AG09319 (cell line): ENCODE measurements at regions not wholly inside any gene's neighbourhood (a gene's known extent, or its start where the extent isn't known, plus 50 kb on each side); places are given as distances from the start of the nearest gene placed in this dataset.
"Not testable (repeated sequence)": the region's sequence is repeated elsewhere in the genome, so short reads cannot be mapped to it uniquely, and the experiment has no call there.

Experiments used
- DNase-seq: peaks from one replicate; pipeline ENCODE4 v3.0.0-alpha.2; 2010; ENCODE audit warnings: low read depth; ENCODE audit errors: extremely low read depth
- TF ChIP-seq, protein P1 (sequence below): IDR thresholded peaks from 2 replicates; pipeline ENCODE4 v1.5.1; 2011; ENCODE audit warnings: low read depth, mild to moderate bottlenecking, inconsistent platforms, low read length, moderate library complexity

DNA sequence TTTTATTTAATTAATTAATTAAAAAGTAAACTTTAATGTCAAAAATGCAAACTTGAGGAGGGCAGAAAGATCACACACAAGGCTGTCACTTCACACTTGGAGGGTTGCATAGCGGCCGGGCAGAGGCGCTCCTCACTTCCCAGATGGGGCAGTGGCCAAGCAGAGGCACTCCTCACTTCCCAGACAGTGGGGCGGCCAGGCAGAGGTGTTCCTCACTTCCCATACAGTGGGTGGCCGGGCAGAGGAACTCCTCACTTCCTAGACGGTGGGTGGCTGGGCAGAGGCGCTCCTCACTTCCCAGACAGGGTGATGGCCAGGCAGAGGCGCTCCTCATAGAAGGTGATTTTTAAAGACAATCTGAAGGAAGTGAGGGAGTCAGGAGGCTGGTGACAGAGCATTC lies 277.5 kb downstream of the PDCD6IP start:
- TF ChIP-seq, protein P1, sequence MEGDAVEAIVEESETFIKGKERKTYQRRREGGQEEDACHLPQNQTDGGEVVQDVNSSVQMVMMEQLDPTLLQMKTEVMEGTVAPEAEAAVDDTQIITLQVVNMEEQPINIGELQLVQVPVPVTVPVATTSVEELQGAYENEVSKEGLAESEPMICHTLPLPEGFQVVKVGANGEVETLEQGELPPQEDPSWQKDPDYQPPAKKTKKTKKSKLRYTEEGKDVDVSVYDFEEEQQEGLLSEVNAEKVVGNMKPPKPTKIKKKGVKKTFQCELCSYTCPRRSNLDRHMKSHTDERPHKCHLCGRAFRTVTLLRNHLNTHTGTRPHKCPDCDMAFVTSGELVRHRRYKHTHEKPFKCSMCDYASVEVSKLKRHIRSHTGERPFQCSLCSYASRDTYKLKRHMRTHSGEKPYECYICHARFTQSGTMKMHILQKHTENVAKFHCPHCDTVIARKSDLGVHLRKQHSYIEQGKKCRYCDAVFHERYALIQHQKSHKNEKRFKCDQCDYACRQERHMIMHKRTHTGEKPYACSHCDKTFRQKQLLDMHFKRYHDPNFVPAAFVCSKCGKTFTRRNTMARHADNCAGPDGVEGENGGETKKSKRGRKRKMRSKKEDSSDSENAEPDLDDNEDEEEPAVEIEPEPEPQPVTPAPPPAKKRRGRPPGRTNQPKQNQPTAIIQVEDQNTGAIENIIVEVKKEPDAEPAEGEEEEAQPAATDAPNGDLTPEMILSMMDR, result no peak

GRCh38 chr3:34077417-34078195 lies 279.2 kb downstream of the PDCD6IP start:
- no peak for DNase-seq
- TF ChIP-seq, protein P1, result no peak

More for the DNA sequence above, 277.5 kb downstream of the PDCD6IP start:
- no peak for DNase-seq

DNA sequence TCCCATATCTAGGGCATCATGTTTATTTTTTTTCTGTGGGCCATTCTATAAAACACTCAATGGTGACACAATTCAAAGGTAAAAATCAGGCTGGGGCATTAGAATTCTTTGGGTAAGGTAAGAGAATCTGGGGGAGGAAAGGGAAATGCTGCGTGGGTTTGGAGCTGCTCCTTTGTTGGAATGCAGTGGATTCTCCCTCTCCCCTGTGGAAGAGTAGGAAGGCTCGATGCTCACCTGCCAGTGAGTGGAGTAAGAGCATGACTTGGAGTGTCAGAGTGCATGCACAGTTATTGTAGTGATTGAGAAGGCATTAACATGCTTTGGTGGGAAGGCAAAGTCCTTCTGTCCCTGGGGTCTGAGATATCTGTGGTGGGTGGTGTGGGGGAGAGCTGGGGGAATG lies 280.0 kb downstream of the PDCD6IP start:
- TF ChIP-seq, protein P1, result no peak
- no peak for DNase-seq

DNA sequence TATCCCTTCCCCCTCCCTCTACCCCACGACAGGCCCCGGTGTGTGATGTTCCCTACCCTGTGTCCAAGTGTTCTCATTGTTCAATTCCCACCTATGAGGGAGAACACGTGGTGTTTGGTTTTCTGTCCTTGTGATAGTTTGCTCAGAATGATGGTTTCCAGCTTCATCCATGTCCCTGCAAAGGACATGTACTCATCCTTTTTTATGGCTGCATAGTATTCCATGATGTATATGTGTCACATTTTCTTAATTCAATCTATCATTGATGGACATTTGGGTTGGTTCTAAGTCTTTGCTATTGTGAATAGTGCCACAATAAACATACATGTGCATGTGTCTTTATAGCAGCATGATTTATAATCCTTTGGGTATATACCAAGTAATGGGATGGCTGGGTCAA lies 281.4 kb downstream of the PDCD6IP start:
- not testable (repeated sequence) for DNase-seq

- not testable (repeated sequence) for DNase-seq
These were observed 291.9 kb downstream of the PDCD6IP start for GRCh38 chr3:34090379-34090778.

GRCh38 chr3:34090876-34091275 lies 292.4 kb downstream of the PDCD6IP start:
- DNase-seq, result no peak
- TF ChIP-seq, protein P1, result no peak

- DNase-seq, result not testable (repeated sequence)
These were observed 295.9 kb downstream of the PDCD6IP start for GRCh38 chr3:34094280-34094679.

DNA sequence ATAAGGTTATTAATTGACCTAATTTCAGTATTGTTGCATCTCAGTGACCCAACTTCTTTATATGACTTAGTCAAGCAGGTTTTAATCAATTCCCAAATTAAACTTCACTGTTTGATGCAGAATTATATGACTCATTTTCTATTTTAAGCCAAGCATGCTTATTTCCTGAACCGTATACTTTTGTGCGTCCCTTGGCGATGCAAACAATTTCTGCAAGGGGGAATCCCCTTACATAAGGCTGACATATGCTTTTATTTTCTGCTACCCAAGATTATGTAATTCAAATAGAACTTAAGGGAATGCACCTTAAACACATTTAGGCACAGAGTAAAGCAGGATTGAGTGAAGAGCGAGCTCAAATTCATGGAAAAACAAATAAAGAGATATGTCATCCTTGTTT lies 303.9 kb downstream of the PDCD6IP start:
- TF ChIP-seq, protein P1, result no peak

GRCh38 chr3:34106379-34106778 lies 307.9 kb downstream of the PDCD6IP start:
- DNase-seq, result no peak
- TF ChIP-seq, protein P1, result no peak

More for the DNA sequence above, 303.9 kb downstream of the PDCD6IP start:
- DNase-seq, result no peak
